Transverse colon (tissue), 4 donors: ENCODE measurements at regions not wholly inside any gene's neighbourhood (a gene's known extent, or its start where the extent isn't known, plus 50 kb on each side); places are given as distances from the start of the nearest gene placed in this dataset.

Experiments
- EP300 ChIP-seq: sonication (generic); formaldehyde crosslinking; IDR thresholded peaks from one replicate; pipeline ENCODE4 v1.6.1; 2017; ENCODE audit warnings: antibody characterized with exemption, low read depth
- POLR2A ChIP-seq: fragments of 450-650 bp; IDR thresholded peaks from one replicate; pipeline ENCODE4 v1.6.1; 2016; ENCODE audit warnings: antibody characterized with exemption, mild to moderate bottlenecking, moderate library complexity
- POLR2AphosphoS5 ChIP-seq, 3 donors: sonication (generic); formaldehyde crosslinking; IDR thresholded peaks; one replicate each; pipeline ENCODE4 v1.6.1; 2016; ENCODE audit warnings: antibody characterized with exemption in 3 of 3
- TF ChIP-seq, protein P1 (sequence below), 5 experiments: fragments of 200-600 bp in 3 of 5; fragments of 450-650 bp in 2 of 5; sonication (generic) in 3 of 5; IDR thresholded peaks; 1 replicate in 2 of 5; 2 replicates in 3 of 5; pipeline ENCODE4 v1.5.1; 2016 to 2017; ENCODE audit warnings: antibody characterized with exemption in 5 of 5, inconsistent platforms in 3 of 5, mild to moderate bottlenecking in 2 of 5, moderate library complexity in 1 of 5

DNA sequence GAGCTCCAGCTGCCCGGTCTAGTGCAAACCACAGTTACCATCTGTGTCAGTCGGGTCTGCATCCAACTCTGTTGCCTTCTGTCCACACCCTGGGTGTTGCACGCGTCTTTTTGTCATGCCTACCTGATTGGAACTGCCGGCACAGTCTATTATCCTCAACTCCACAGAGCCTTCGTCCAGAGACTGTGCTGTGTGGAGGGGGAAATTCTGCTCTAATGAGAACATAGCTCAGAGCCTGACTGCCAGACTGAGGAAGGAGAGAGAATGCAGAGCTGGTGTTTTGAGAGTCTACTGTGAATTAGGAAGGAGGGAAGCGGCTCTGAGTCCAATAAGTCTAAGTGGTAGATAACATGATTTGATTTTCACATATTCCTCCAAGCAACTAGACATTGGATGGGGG is 68.3 kb upstream of the GPR139 start:
- TF ChIP-seq, protein P1, sequence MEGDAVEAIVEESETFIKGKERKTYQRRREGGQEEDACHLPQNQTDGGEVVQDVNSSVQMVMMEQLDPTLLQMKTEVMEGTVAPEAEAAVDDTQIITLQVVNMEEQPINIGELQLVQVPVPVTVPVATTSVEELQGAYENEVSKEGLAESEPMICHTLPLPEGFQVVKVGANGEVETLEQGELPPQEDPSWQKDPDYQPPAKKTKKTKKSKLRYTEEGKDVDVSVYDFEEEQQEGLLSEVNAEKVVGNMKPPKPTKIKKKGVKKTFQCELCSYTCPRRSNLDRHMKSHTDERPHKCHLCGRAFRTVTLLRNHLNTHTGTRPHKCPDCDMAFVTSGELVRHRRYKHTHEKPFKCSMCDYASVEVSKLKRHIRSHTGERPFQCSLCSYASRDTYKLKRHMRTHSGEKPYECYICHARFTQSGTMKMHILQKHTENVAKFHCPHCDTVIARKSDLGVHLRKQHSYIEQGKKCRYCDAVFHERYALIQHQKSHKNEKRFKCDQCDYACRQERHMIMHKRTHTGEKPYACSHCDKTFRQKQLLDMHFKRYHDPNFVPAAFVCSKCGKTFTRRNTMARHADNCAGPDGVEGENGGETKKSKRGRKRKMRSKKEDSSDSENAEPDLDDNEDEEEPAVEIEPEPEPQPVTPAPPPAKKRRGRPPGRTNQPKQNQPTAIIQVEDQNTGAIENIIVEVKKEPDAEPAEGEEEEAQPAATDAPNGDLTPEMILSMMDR (IDR thresholded peaks at IDR 0.05), result no peak
- TF ChIP-seq EP300 (no peak), POLR2A (no peak), POLR2AphosphoS5 (IDR thresholded peaks at IDR 0.05) (no peak)
